Liver (tissue), 3 donors: ENCODE measurements at regions not wholly inside any gene's neighbourhood (a gene's known extent, or its start where the extent isn't known, plus 50 kb on each side); places are given as distances from the start of the nearest gene placed in this dataset.

Experiments
- FOXA1 ChIP-seq: IDR thresholded peaks from 2 replicates; pipeline ENCODE4 v1.6.1; 2016; ENCODE audit warnings: antibody characterized with exemption
- GABPA ChIP-seq, 2 donors: IDR thresholded peaks in 1 of 2; conservative IDR thresholded peaks in 1 of 2; 2 replicates each; pipeline ENCODE4 v1.6.1; 2016; ENCODE audit warnings: antibody characterized with exemption in 2 of 2, mild to moderate bottlenecking in 1 of 2, moderate library complexity in 1 of 2
- MAX ChIP-seq: IDR thresholded peaks from 2 replicates; pipeline ENCODE4 v1.6.1; 2016; ENCODE audit warnings: antibody characterized with exemption
- RAD21 ChIP-seq, 2 donors: IDR thresholded peaks; 2 replicates each; pipeline ENCODE4 v1.6.1; 2016; ENCODE audit warnings: antibody characterized with exemption in 2 of 2, mild to moderate bottlenecking in 2 of 2
- RXRA ChIP-seq, 2 donors: IDR thresholded peaks; 2 replicates each; pipeline ENCODE4 v1.6.1; 2017 to 2018; ENCODE audit warnings: antibody characterized with exemption in 2 of 2, mild to moderate bottlenecking in 1 of 2
- TAF1 ChIP-seq: conservative IDR thresholded peaks from 2 replicates; pipeline ENCODE4 v1.6.1; 2016; ENCODE audit warnings: antibody characterized with exemption, mild to moderate bottlenecking
- YY1 ChIP-seq: IDR thresholded peaks from 2 replicates; pipeline ENCODE4 v1.6.1; 2016; ENCODE audit warnings: antibody characterized with exemption, mild to moderate bottlenecking
- TF ChIP-seq, protein P1 (sequence below): fragments of 150-350 bp; IDR thresholded peaks from 2 replicates; pipeline ENCODE4 v1.5.1; 2017; ENCODE audit warnings: improper control_type of control experiment, low read depth, low read length; ENCODE audit not compliant: missing input control
- TF ChIP-seq, protein P2 (sequence below): IDR thresholded peaks from 2 replicates; pipeline ENCODE4 v1.6.1; 2016; ENCODE audit warnings: antibody characterized with exemption, mild to moderate bottlenecking
- donor health status: healthy.
- donor health status: healthy.

DNA sequence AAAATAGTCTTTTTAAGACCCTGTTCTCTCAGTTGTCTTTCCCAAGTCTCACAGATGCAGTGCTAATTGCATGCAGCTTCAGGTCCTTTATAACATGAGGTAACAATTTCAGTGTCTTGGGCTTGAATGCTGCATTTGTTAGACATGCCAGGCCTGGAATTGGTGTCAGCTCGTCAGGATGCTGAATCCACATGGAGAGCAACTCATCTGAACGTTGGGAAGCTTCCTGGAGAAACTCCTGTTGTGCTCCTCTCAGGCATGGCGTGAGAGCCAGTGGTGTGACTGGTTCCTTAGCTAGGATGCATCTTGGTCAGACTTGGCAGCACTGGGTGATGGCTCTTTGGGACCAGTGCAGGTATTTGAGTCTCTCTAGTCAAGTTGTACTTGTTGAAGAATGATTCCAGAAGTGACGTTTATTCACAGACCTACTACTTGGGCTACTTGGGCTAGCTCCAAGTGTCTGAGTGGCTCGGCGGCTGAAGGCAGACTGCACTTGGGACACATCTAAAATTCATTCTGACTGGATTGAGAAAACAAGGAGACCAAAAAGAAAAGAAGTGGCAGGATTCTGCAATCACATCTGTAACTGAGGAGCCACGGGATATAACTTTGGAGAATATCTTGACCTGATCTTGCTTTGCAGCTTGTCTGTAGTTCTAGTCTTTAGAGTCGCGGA is 134.8 kb upstream of the ARHGAP5 start:
- TF ChIP-seq, protein P1, sequence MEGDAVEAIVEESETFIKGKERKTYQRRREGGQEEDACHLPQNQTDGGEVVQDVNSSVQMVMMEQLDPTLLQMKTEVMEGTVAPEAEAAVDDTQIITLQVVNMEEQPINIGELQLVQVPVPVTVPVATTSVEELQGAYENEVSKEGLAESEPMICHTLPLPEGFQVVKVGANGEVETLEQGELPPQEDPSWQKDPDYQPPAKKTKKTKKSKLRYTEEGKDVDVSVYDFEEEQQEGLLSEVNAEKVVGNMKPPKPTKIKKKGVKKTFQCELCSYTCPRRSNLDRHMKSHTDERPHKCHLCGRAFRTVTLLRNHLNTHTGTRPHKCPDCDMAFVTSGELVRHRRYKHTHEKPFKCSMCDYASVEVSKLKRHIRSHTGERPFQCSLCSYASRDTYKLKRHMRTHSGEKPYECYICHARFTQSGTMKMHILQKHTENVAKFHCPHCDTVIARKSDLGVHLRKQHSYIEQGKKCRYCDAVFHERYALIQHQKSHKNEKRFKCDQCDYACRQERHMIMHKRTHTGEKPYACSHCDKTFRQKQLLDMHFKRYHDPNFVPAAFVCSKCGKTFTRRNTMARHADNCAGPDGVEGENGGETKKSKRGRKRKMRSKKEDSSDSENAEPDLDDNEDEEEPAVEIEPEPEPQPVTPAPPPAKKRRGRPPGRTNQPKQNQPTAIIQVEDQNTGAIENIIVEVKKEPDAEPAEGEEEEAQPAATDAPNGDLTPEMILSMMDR, result no peak
- TF ChIP-seq YY1, result no peak
- no peak for TF ChIP-seq RXRA (IDR thresholded peaks at IDR 0.05)
- TF ChIP-seq TAF1, result no peak
- TF ChIP-seq MAX, result no peak
- no peak for TF ChIP-seq RAD21 (IDR thresholded peaks at IDR 0.05)
- TF ChIP-seq, protein P2, sequence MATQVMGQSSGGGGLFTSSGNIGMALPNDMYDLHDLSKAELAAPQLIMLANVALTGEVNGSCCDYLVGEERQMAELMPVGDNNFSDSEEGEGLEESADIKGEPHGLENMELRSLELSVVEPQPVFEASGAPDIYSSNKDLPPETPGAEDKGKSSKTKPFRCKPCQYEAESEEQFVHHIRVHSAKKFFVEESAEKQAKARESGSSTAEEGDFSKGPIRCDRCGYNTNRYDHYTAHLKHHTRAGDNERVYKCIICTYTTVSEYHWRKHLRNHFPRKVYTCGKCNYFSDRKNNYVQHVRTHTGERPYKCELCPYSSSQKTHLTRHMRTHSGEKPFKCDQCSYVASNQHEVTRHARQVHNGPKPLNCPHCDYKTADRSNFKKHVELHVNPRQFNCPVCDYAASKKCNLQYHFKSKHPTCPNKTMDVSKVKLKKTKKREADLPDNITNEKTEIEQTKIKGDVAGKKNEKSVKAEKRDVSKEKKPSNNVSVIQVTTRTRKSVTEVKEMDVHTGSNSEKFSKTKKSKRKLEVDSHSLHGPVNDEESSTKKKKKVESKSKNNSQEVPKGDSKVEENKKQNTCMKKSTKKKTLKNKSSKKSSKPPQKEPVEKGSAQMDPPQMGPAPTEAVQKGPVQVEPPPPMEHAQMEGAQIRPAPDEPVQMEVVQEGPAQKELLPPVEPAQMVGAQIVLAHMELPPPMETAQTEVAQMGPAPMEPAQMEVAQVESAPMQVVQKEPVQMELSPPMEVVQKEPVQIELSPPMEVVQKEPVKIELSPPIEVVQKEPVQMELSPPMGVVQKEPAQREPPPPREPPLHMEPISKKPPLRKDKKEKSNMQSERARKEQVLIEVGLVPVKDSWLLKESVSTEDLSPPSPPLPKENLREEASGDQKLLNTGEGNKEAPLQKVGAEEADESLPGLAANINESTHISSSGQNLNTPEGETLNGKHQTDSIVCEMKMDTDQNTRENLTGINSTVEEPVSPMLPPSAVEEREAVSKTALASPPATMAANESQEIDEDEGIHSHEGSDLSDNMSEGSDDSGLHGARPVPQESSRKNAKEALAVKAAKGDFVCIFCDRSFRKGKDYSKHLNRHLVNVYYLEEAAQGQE, result no peak
- TF ChIP-seq GABPA (IDR thresholded peaks at IDR 0.05 in 1 of 2, conservative IDR thresholded peaks at IDR 0.05 in 1 of 2), result no peak
- no peak for TF ChIP-seq FOXA1
